Neuronal stem cell (in vitro differentiated cells): ENCODE measurements at regions not wholly inside any gene's neighbourhood (a gene's known extent, or its start where the extent isn't known, plus 50 kb on each side); places are given as distances from the start of the nearest gene placed in this dataset.

Experiments used
- DNase-seq: peaks from one replicate; pipeline ENCODE4 v3.0.0-alpha.2; 2013; ENCODE audit warnings: low spot score
- H2AFZ ChIP-seq: one replicate; pipeline ENCODE4 v1.6.1; 2013; ENCODE audit warnings: mild to moderate bottlenecking, low read length, inconsistent platforms
- H2AK5ac ChIP-seq: 2 replicates; pipeline ENCODE4 v1.6.1; 2013; ENCODE audit warnings: low read depth, mild to moderate bottlenecking, inconsistent platforms, low read length, moderate library complexity, mixed read lengths
- H2BK120ac ChIP-seq: 2 replicates; pipeline ENCODE4 v1.6.1; 2013; ENCODE audit warnings: low read depth, mild to moderate bottlenecking, inconsistent platforms, low read length, moderate library complexity, mixed read lengths
- H2BK12ac ChIP-seq: one replicate; pipeline ENCODE4 v1.6.1; 2013; ENCODE audit warnings: low read length, inconsistent platforms
- H2BK15ac ChIP-seq: 2 replicates; pipeline ENCODE4 v1.6.1; 2013; ENCODE audit warnings: mild to moderate bottlenecking, low read length, inconsistent platforms, mixed read lengths
- H2BK5ac ChIP-seq: one replicate; pipeline ENCODE4 v1.6.1; 2013; ENCODE audit warnings: inconsistent platforms, mild to moderate bottlenecking, low read length, moderate library complexity
- H3K14ac ChIP-seq: one replicate; pipeline ENCODE4 v1.6.1; 2013; ENCODE audit warnings: low read length, inconsistent platforms
- H3K18ac ChIP-seq: 2 replicates; pipeline ENCODE4 v1.6.1; 2013; ENCODE audit warnings: low read length, inconsistent platforms
- H3K23ac ChIP-seq: 2 replicates; pipeline ENCODE4 v1.6.1; 2013; ENCODE audit warnings: low read depth, mild to moderate bottlenecking, mixed read lengths, low read length, inconsistent platforms; ENCODE audit not compliant: poor library complexity
- H3K27ac ChIP-seq: replicated peaks from 3 replicates; pipeline ENCODE4 v1.5.1; 2013; ENCODE audit warnings: low read length, inconsistent platforms
- H3K27me3 ChIP-seq, 3 experiments: 2 replicates each; pipeline ENCODE4 v1.6.1; 2013; ENCODE audit warnings: low read length in 3 of 3, mild to moderate bottlenecking in 2 of 3, inconsistent platforms in 1 of 3, low read depth in 1 of 3, mixed read lengths in 1 of 3, moderate library complexity in 1 of 3; ENCODE audit not compliant: control insufficient read depth in 3 of 3, insufficient read depth in 3 of 3
- H3K36me3 ChIP-seq, 2 donors: replicated peaks in 1 of 2; 2 replicates each; pipeline ENCODE4 v1.6.1; 2013; ENCODE audit warnings: low read length in 2 of 2; ENCODE audit not compliant: control insufficient read depth in 2 of 2, insufficient read depth in 2 of 2
- H3K4ac ChIP-seq: 2 replicates; pipeline ENCODE4 v1.6.1; 2013; ENCODE audit warnings: inconsistent platforms, mild to moderate bottlenecking, low read length, moderate library complexity
- H3K4me1 ChIP-seq, 2 donors: 1 replicate in 1 of 2; 2 replicates in 1 of 2; pipeline ENCODE4 v1.6.1; 2013; ENCODE audit warnings: low read length in 2 of 2, low read depth in 1 of 2; ENCODE audit not compliant: control insufficient read depth in 2 of 2, insufficient read depth in 1 of 2
- H3K4me2 ChIP-seq: one replicate; pipeline ENCODE4 v1.6.1; 2013; ENCODE audit warnings: mild to moderate bottlenecking, low read length, inconsistent platforms; ENCODE audit not compliant: insufficient read depth, poor library complexity, severe bottlenecking
- H3K4me3 ChIP-seq, 2 donors: 2 replicates each; pipeline ENCODE4 v1.5.1; 2013; ENCODE audit warnings: low read length in 2 of 2, mild to moderate bottlenecking in 2 of 2, inconsistent platforms in 1 of 2, moderate library complexity in 1 of 2
- H3K79me1 ChIP-seq: one replicate; pipeline ENCODE4 v1.6.1; 2013; ENCODE audit warnings: low read depth, mild to moderate bottlenecking, inconsistent platforms, low read length, moderate library complexity
- H3K9ac ChIP-seq: one replicate; pipeline ENCODE4 v1.6.1; 2013; ENCODE audit warnings: mild to moderate bottlenecking, low read depth, low read length, inconsistent platforms; ENCODE audit not compliant: poor library complexity
- H3K9me3 ChIP-seq, 2 donors: replicated peaks in 1 of 2; 2 replicates each; pipeline versions ENCODE3 to v1.6.1; 2013; ENCODE audit warnings: low read length in 2 of 2, mild to moderate bottlenecking in 2 of 2, inconsistent platforms in 1 of 2, low read depth in 1 of 2, mixed read lengths in 1 of 2, moderate library complexity in 1 of 2; ENCODE audit not compliant: control insufficient read depth in 2 of 2, insufficient read depth in 1 of 2
- H4K8ac ChIP-seq: one replicate; pipeline ENCODE4 v1.6.1; 2013; ENCODE audit warnings: low read depth, mild to moderate bottlenecking, inconsistent platforms, low read length, moderate library complexity
- H4K91ac ChIP-seq: one replicate; pipeline ENCODE4 v1.6.1; 2013; ENCODE audit warnings: low read length, low read depth, mild to moderate bottlenecking, inconsistent platforms; ENCODE audit not compliant: poor library complexity
- WGBS, 2 donors: extraction: QIAGEN DNeasy Blood & Tissue Kit; methylation state at CpG; one replicate each; pipeline ENCODE4 v1.1.7; 2013; ENCODE audit warnings: missing lambda C conversion rate in 2 of 2, mixed read lengths in 1 of 2; ENCODE audit not compliant: insufficient read length in 2 of 2, insufficient replicate concordance in 1 of 2; ENCODE audit errors: extremely low coverage in 2 of 2; 5-methylcytosine and 5-hydroxymethylcytosine counted together

GRCh38 chr20:56806952-56807517, 177.9 kb downstream of the TFAP2C start:
- no peak overlapping the region for H3K23ac ChIP-seq
- no peak overlapping the region for H2BK120ac ChIP-seq
- no peak overlapping the region for H2AFZ ChIP-seq
- DNase-seq = no peak
- H3K9ac ChIP-seq = no peak overlapping the region
- H2BK5ac ChIP-seq = no peak overlapping the region
- peaks cover 8 to 29% of the 10 kb centered on the region in 2 donors for H3K4me1 ChIP-seq
- H4K8ac ChIP-seq = no peak overlapping the region
- no peak overlapping the region for H4K91ac ChIP-seq
- H3K9me3 ChIP-seq = no peaks in the 10 kb centered on the region
- H3K14ac ChIP-seq = no peak overlapping the region
- peaks cover 0 to 16% (median 0%) of the 10 kb centered on the region in 3 experiments for H3K27me3 ChIP-seq
- peak overlapping the region; percentile 91 for H2AK5ac ChIP-seq
- H2BK12ac ChIP-seq = no peak overlapping the region
- H3K4ac ChIP-seq = no peak overlapping the region
- H3K18ac ChIP-seq = no peak overlapping the region
- no peaks in the 10 kb centered on the region for H3K79me1 ChIP-seq
- no peak overlapping the region for H2BK15ac ChIP-seq
- H3K4me3 ChIP-seq = no peak overlapping the region
- no CpG with 5 or more reads among the region's 18 CpGs for WGBS, 2 donors
- no peak overlapping the region for H3K27ac ChIP-seq
- H3K36me3 ChIP-seq = no peaks in the 10 kb centered on the region
- no peak overlapping the region for H3K4me2 ChIP-seq

GRCh38 chr20:56808117-56808725, 179.1 kb downstream of the TFAP2C start:
- no peaks in the 10 kb centered on the region for H3K36me3 ChIP-seq
- H4K91ac ChIP-seq = no peak overlapping the region
- peaks cover 0 to 16% (median 0%) of the 10 kb centered on the region in 3 experiments for H3K27me3 ChIP-seq
- WGBS, 2 donors = no CpG with 5 or more reads among the region's 10 CpGs
- peak overlapping the region; percentile 19 for H2BK5ac ChIP-seq
- H2BK12ac ChIP-seq = no peak overlapping the region
- H3K14ac ChIP-seq = no peak overlapping the region
- H3K79me1 ChIP-seq = no peaks in the 10 kb centered on the region
- no peak overlapping the region for H3K4me2 ChIP-seq
- H3K23ac ChIP-seq = no peak overlapping the region
- no peaks in the 10 kb centered on the region for H3K9me3 ChIP-seq
- no peak overlapping the region for H3K4me3 ChIP-seq
- H3K27ac ChIP-seq = no peak overlapping the region
- peak overlapping the region; percentile 47 for H2AK5ac ChIP-seq
- H3K9ac ChIP-seq = no peak overlapping the region
- H3K4ac ChIP-seq = no peak overlapping the region
- H2BK120ac ChIP-seq = no peak overlapping the region
- peak overlapping the region; percentile 24 for H2BK15ac ChIP-seq
- H3K18ac ChIP-seq = peak overlapping the region; percentile 29
- no peak overlapping the region for H4K8ac ChIP-seq
- no peak overlapping the region for H2AFZ ChIP-seq
- peaks cover 8 to 27% of the 10 kb centered on the region in 2 donors for H3K4me1 ChIP-seq
- no peak for DNase-seq

- H3K9me3 ChIP-seq = no peaks in the 10 kb centered on the region
- H4K8ac ChIP-seq = no peak overlapping the region
- no peak overlapping the region for H2BK120ac ChIP-seq
- H3K4me3 ChIP-seq = no peak overlapping the region
- no peak overlapping the region for H2BK12ac ChIP-seq
- no peak overlapping the region for H3K4me2 ChIP-seq
- H2BK15ac ChIP-seq = peak overlapping the region; percentile 24
- no peak overlapping the region for H3K9ac ChIP-seq
- H3K27ac ChIP-seq = no peak overlapping the region
- no peaks in the 10 kb centered on the region for H3K79me1 ChIP-seq
- H2AFZ ChIP-seq = no peak overlapping the region
- peaks cover 8 to 27% of the 10 kb centered on the region in 2 donors for H3K4me1 ChIP-seq
- H3K27me3 ChIP-seq = peaks cover 0 to 16% (median 0%) of the 10 kb centered on the region in 3 experiments
- no CpG with 5 or more reads among the region's 8 CpGs for WGBS, 2 donors
- H3K14ac ChIP-seq = no peak overlapping the region
- DNase-seq = no peak
- peak overlapping the region; percentile 47 for H2AK5ac ChIP-seq
- H3K18ac ChIP-seq = peak overlapping the region; percentile 20
- no peaks in the 10 kb centered on the region for H3K36me3 ChIP-seq
- peak overlapping the region; percentile 19 for H2BK5ac ChIP-seq
- H4K91ac ChIP-seq = no peak overlapping the region
- no peak overlapping the region for H3K23ac ChIP-seq
- H3K4ac ChIP-seq = no peak overlapping the region
Measured at GRCh38 chr20:56808732-56809131, 179.6 kb downstream of the TFAP2C start.

- Histone ChIP-seq H2BK15ac (peak overlapping the region; percentile 10), H3K14ac (no peak overlapping the region), H4K91ac (no peak overlapping the region), H2BK12ac (no peak overlapping the region), H3K36me3 (no peaks in the 10 kb centered on the region), H3K18ac (peak overlapping the region; percentile 53), H2BK120ac (no peak overlapping the region), H3K4me3 (no peak overlapping the region), H2BK5ac (no peak overlapping the region), H3K9me3 (no peaks in the 10 kb centered on the region), H3K79me1 (no peaks in the 10 kb centered on the region), H4K8ac (no peak overlapping the region), H3K9ac (no peak overlapping the region), H3K4me1 (peaks cover 4 to 24% of the 10 kb centered on the region in 2 donors), H2AFZ (no peak overlapping the region), H3K4me2 (no peak overlapping the region), H3K27ac (no peak overlapping the region), H3K4ac (no peak overlapping the region), H2AK5ac (peak overlapping the region; percentile 32), H3K27me3 (peaks cover 0 to 16% (median 0%) of the 10 kb centered on the region in 3 experiments), H3K23ac (peak overlapping the region; percentile 77)
- no CpG with 5 or more reads among the region's 12 CpGs for WGBS, 2 donors
- DNase-seq = no peak
Measured at GRCh38 chr20:56809668-56810067, 180.6 kb downstream of the TFAP2C start.
